ENCODE measurements at regions not wholly inside any gene's neighbourhood (a gene's known extent, or its start where the extent isn't known, plus 50 kb on each side); places are given as distances from the start of the nearest gene placed in this dataset.

DNA sequence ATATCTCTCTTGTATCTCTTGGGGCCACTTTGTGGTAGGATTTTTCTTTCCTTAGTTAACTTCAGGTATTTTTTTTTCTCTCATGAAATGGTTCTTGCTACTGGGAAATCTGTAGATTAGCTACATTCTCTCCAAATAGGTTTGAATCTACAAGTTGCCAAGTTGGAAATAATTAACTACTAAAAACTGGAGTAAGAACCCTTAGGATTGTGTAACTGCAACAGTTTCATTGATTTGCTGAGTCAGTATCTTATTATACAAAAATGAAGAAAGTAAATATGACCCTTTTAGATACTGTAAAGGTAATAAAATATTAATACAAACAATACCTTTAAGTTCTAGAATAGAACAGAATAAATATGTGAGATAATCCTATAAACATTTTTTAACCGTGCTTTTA, 327.9 kb downstream of the CXXC4 start:
- TF ChIP-seq, protein P1, sequence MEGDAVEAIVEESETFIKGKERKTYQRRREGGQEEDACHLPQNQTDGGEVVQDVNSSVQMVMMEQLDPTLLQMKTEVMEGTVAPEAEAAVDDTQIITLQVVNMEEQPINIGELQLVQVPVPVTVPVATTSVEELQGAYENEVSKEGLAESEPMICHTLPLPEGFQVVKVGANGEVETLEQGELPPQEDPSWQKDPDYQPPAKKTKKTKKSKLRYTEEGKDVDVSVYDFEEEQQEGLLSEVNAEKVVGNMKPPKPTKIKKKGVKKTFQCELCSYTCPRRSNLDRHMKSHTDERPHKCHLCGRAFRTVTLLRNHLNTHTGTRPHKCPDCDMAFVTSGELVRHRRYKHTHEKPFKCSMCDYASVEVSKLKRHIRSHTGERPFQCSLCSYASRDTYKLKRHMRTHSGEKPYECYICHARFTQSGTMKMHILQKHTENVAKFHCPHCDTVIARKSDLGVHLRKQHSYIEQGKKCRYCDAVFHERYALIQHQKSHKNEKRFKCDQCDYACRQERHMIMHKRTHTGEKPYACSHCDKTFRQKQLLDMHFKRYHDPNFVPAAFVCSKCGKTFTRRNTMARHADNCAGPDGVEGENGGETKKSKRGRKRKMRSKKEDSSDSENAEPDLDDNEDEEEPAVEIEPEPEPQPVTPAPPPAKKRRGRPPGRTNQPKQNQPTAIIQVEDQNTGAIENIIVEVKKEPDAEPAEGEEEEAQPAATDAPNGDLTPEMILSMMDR (optimal IDR thresholded peaks at IDR 0.05 in 1 of 3, IDR thresholded peaks at IDR 0.05 in 1 of 3, conservative IDR thresholded peaks at IDR 0.05 in 1 of 3; ENCODE audit: extremely low read depth in 1 of 3, insufficient read depth in 2 of 3, low read length in 3 of 3), result no peak
- no peak for TF ChIP-seq EZH2 (IDR thresholded peaks at IDR 0.05; ENCODE audit: low read length)
